Lower leg skin (tissue), 3 donors: ENCODE measurements at regions not wholly inside any gene's neighbourhood (a gene's known extent, or its start where the extent isn't known, plus 50 kb on each side); places are given as distances from the start of the nearest gene placed in this dataset.

Experiments used
- POLR2A ChIP-seq, 2 donors: fragments of 450-650 bp; IDR thresholded peaks; one replicate each; pipeline ENCODE4 v1.6.1; 2016 to 2017; ENCODE audit warnings: antibody characterized with exemption in 2 of 2, mild to moderate bottlenecking in 1 of 2, moderate library complexity in 1 of 2
- TF ChIP-seq, protein P1 (sequence below), 3 donors: fragments of 450-650 bp; IDR thresholded peaks; one replicate each; pipeline ENCODE4 v1.5.1; 2016; ENCODE audit warnings: antibody characterized with exemption in 3 of 3, mild to moderate bottlenecking in 3 of 3, moderate library complexity in 2 of 3

DNA sequence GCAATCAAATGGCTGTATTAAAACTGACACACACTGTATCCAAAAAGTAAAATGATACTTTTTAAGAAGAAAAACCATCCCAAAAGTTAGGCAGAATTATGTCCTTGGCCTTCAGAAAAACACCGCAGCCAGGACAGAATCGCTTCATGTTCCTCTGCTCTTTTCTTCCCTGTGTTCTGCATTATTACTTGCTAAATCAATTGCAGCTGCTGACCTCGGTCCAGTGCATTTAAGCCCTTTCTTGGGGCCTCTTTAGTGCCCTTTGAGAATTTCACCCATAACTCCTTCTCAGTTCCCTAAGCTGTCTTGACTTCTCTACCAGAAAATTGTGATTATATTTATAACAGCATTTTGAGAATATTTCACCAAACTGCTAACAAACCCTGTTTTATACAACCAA lies 696.9 kb downstream of the PCDH7 start:
- TF ChIP-seq, protein P1, sequence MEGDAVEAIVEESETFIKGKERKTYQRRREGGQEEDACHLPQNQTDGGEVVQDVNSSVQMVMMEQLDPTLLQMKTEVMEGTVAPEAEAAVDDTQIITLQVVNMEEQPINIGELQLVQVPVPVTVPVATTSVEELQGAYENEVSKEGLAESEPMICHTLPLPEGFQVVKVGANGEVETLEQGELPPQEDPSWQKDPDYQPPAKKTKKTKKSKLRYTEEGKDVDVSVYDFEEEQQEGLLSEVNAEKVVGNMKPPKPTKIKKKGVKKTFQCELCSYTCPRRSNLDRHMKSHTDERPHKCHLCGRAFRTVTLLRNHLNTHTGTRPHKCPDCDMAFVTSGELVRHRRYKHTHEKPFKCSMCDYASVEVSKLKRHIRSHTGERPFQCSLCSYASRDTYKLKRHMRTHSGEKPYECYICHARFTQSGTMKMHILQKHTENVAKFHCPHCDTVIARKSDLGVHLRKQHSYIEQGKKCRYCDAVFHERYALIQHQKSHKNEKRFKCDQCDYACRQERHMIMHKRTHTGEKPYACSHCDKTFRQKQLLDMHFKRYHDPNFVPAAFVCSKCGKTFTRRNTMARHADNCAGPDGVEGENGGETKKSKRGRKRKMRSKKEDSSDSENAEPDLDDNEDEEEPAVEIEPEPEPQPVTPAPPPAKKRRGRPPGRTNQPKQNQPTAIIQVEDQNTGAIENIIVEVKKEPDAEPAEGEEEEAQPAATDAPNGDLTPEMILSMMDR (IDR thresholded peaks at IDR 0.05): no peak
- TF ChIP-seq POLR2A (IDR thresholded peaks at IDR 0.05): no peak
